H1 (cell line): ENCODE measurements at regions not wholly inside any gene's neighbourhood (a gene's known extent, or its start where the extent isn't known, plus 50 kb on each side); places are given as distances from the start of the nearest gene placed in this dataset.

Experiments
- CTCF ChIA-PET: fragments of 300-600 bp; sonication (Branson Sonifier 250); formaldehyde crosslinking; loops from one replicate; lab custom pipeline; 2021; ENCODE audit not compliant: partially characterized antibody; lab: Charles Lee
- POLR2A ChIA-PET: fragments of 300-600 bp; sonication (Branson Sonifier 250); formaldehyde crosslinking; loops from one replicate; lab custom pipeline; 2021; ENCODE audit warnings: inconsistent platforms; ENCODE audit not compliant: partially characterized antibody; lab: Charles Lee
- DNase-seq, 2 experiments: peaks; one replicate each; pipeline versions ENCODE4 v3.0.0 to v3.0.0-alpha.2; 2010 to 2022; ENCODE audit warnings: low spot score in 2 of 2, low read depth in 1 of 2, mixed read lengths in 1 of 2
- FAIRE-seq: peaks from 2 replicates; lab custom pipeline; 2011; peaks lifted over from hg19 to GRCh38; lab: Jason Lieb, UNC
- H2AFZ ChIP-seq: 2 replicates; pipeline ENCODE4 v1.8.1; 2012; ENCODE audit warnings: low read length, inconsistent platforms
- H2AK5ac ChIP-seq: 2 replicates; pipeline ENCODE4 v1.6.1; 2013; ENCODE audit warnings: low read depth, low read length
- H2BK120ac ChIP-seq: replicated peaks from 2 replicates; pipeline ENCODE3; 2013; ENCODE audit warnings: low read depth, low read length, inconsistent platforms
- H2BK12ac ChIP-seq: 2 replicates; pipeline ENCODE4 v1.6.1; 2013; ENCODE audit warnings: low read depth, low read length
- H2BK15ac ChIP-seq: 2 replicates; pipeline ENCODE4 v1.6.1; 2013; ENCODE audit warnings: low read length
- H2BK20ac ChIP-seq: 2 replicates; pipeline ENCODE4 v1.6.1; 2013; ENCODE audit warnings: low read length
- H2BK5ac ChIP-seq: 2 replicates; pipeline ENCODE4 v1.6.1; 2013; ENCODE audit warnings: low read depth, low read length
- H3K14ac ChIP-seq: 2 replicates; pipeline ENCODE4 v1.6.1; 2013; ENCODE audit warnings: inconsistent platforms; ENCODE audit not compliant: insufficient read length
- H3K18ac ChIP-seq: 2 replicates; pipeline ENCODE4 v1.6.1; 2013; ENCODE audit warnings: low read length; ENCODE audit errors: extremely low read depth
- H3K23ac ChIP-seq: 2 replicates; pipeline ENCODE4 v1.6.1; 2013; ENCODE audit warnings: inconsistent platforms; ENCODE audit not compliant: insufficient read length
- H3K23me2 ChIP-seq: 2 replicates; pipeline ENCODE4 v1.6.1; 2013; ENCODE audit warnings: low read depth, low read length
- H3K27ac ChIP-seq: 2 replicates; pipeline ENCODE4 v1.6.1; 2011; ENCODE audit warnings: low read depth, low read length, inconsistent platforms
- H3K27me3 ChIP-seq, 4 experiments: replicated peaks in 1 of 4; 1 replicate in 1 of 4; 2 replicates in 3 of 4; pipeline versions ENCODE4 v1.6.1 to v1.8.1; 2011 to 2013; ENCODE audit warnings: low read length in 3 of 4, mild to moderate bottlenecking in 3 of 4, inconsistent platforms in 2 of 4, mixed read lengths in 2 of 4, moderate library complexity in 1 of 4; ENCODE audit not compliant: control insufficient read depth in 3 of 4, insufficient read depth in 3 of 4; ENCODE audit errors: extremely low read depth in 1 of 4
- H3K36me3 ChIP-seq, 4 experiments: 2 replicates each; pipeline versions ENCODE4 v1.6.1 to v1.8.1; 2011 to 2013; ENCODE audit warnings: mild to moderate bottlenecking in 4 of 4, low read length in 3 of 4, moderate library complexity in 2 of 4, control low read depth in 1 of 4, inconsistent platforms in 1 of 4; ENCODE audit not compliant: insufficient read depth in 4 of 4, control insufficient read depth in 2 of 4
- H3K4ac ChIP-seq: replicated peaks from 2 replicates; pipeline ENCODE3; 2013; ENCODE audit warnings: low read length, low read depth, mixed read lengths, inconsistent platforms; ENCODE audit not compliant: insufficient read length
- H3K4me1 ChIP-seq, 4 experiments: replicated peaks in 1 of 4; 1 replicate in 1 of 4; 2 replicates in 3 of 4; pipeline versions ENCODE4 v1.6.1 to v1.8.1; 2011 to 2013; ENCODE audit warnings: low read length in 3 of 4, inconsistent platforms in 2 of 4, mixed read lengths in 1 of 4; ENCODE audit not compliant: insufficient read depth in 4 of 4, control insufficient read depth in 3 of 4
- H3K4me2 ChIP-seq, 2 experiments: 2 replicates each; pipeline versions ENCODE4 v1.6.1 to v1.8.1; 2011 to 2013; ENCODE audit warnings: low read depth in 2 of 2, low read length in 2 of 2, control low read depth in 1 of 2, inconsistent platforms in 1 of 2, mild to moderate bottlenecking in 1 of 2; ENCODE audit not compliant: insufficient read depth in 1 of 2
- H3K4me3 ChIP-seq, 4 experiments: fragments of 200-600, 300-600 bp in 1 of 4; sonication (generic), shearing (Covaris generic), sonication (Bioruptor Twin) in 1 of 4; 2 replicates each; pipeline versions ENCODE4 v1.5.1 to v1.8.1; 2011 to 2016; ENCODE audit warnings: low read length in 4 of 4, low read depth in 3 of 4, control low read depth in 2 of 4, inconsistent platforms in 2 of 4, mild to moderate bottlenecking in 2 of 4, mixed read lengths in 1 of 4, moderate library complexity in 1 of 4; ENCODE audit not compliant: insufficient read depth in 2 of 4; ENCODE audit errors: extremely low read depth in 1 of 4
- H3K56ac ChIP-seq: replicated peaks from 2 replicates; pipeline ENCODE3; 2013; ENCODE audit warnings: low read depth, mild to moderate bottlenecking, mixed read lengths, low read length, inconsistent platforms; ENCODE audit not compliant: insufficient read length
- H3K79me1 ChIP-seq: 2 replicates; pipeline ENCODE4 v1.6.1; 2013; ENCODE audit warnings: low read depth, low read length, control low read depth
- H3K79me2 ChIP-seq, 2 experiments: 2 replicates each; pipeline versions ENCODE4 v1.6.1 to v1.8.1; 2012 to 2013; ENCODE audit warnings: low read length in 2 of 2, mild to moderate bottlenecking in 2 of 2, inconsistent platforms in 1 of 2; ENCODE audit not compliant: insufficient read depth in 2 of 2, control insufficient read depth in 1 of 2
- H3K9ac ChIP-seq, 4 experiments: replicated peaks in 1 of 4; 1 replicate in 1 of 4; 2 replicates in 3 of 4; pipeline versions ENCODE4 v1.6.1 to v1.8.1; 2011 to 2013; ENCODE audit warnings: low read depth in 3 of 4, low read length in 3 of 4, control low read depth in 2 of 4, mild to moderate bottlenecking in 2 of 4, moderate library complexity in 2 of 4, inconsistent platforms in 1 of 4; ENCODE audit errors: extremely low read depth in 1 of 4
- H3K9me3 ChIP-seq, 2 experiments: 2 replicates each; pipeline versions ENCODE4 v1.6.1 to v1.8.1; 2012 to 2013; ENCODE audit warnings: mild to moderate bottlenecking in 2 of 2, moderate library complexity in 2 of 2, control low read depth in 1 of 2, inconsistent platforms in 1 of 2, low read depth in 1 of 2, low read length in 1 of 2, mixed read lengths in 1 of 2; ENCODE audit not compliant: insufficient read depth in 2 of 2
- H4K20me1 ChIP-seq, 2 experiments: replicated peaks in 1 of 2; 2 replicates each; pipeline versions ENCODE3 to v1.8.1; 2011 to 2013; ENCODE audit warnings: inconsistent platforms in 2 of 2, low read length in 2 of 2, mild to moderate bottlenecking in 1 of 2; ENCODE audit not compliant: insufficient read depth in 2 of 2, control insufficient read depth in 1 of 2
- H4K5ac ChIP-seq: 2 replicates; pipeline ENCODE4 v1.6.1; 2013; ENCODE audit warnings: low read length, low read depth, mixed read lengths, inconsistent platforms; ENCODE audit not compliant: insufficient read length
- H4K8ac ChIP-seq: 2 replicates; pipeline ENCODE4 v1.8.0; 2013; ENCODE audit warnings: mild to moderate bottlenecking, moderate library complexity, low read length, inconsistent platforms; ENCODE audit not compliant: insufficient read depth; ENCODE audit errors: extremely low read depth
- H4K91ac ChIP-seq: replicated peaks from 2 replicates; pipeline ENCODE3; 2013; ENCODE audit warnings: low read length, mixed read lengths, inconsistent platforms; ENCODE audit not compliant: insufficient read length
- JUN ChIP-seq: IDR thresholded peaks from 2 replicates; pipeline ENCODE4 v1.6.1; 2011; ENCODE audit warnings: low read depth, mild to moderate bottlenecking, improper control_type of control experiment, low read length
- NRF1 ChIP-seq: IDR thresholded peaks from 2 replicates; pipeline ENCODE4 v1.6.1; 2011; ENCODE audit warnings: mild to moderate bottlenecking, low read depth, low read length, improper control_type of control experiment
- RBBP5 ChIP-seq: IDR thresholded peaks from 2 replicates; pipeline ENCODE4 v1.7.1; 2012; ENCODE audit warnings: low read depth, mild to moderate bottlenecking, inconsistent platforms, low read length, moderate library complexity, borderline replicate concordance
- SAP30 ChIP-seq: fragments of 300-600 bp; sonication (generic); IDR thresholded peaks from 2 replicates; pipeline ENCODE4 v1.7.1; 2012; ENCODE audit warnings: low read length, moderate library complexity, mild to moderate bottlenecking, inconsistent platforms; ENCODE audit not compliant: insufficient read depth, insufficient replicate concordance
- TEAD4 ChIP-seq: IDR thresholded peaks from 2 replicates; pipeline ENCODE4 v1.6.1; 2012; ENCODE audit warnings: low read depth, low read length, inconsistent platforms, mixed read lengths
- ZNF274 ChIP-seq: IDR thresholded peaks from 2 replicates; pipeline ENCODE4 v1.7.0; 2012; ENCODE audit warnings: low read length, borderline replicate concordance; ENCODE audit errors: extremely low read depth
- WGBS, 2 experiments: shearing (Covaris generic) in 1 of 2; methylation state at CpG; one replicate each; pipeline versions ENCODE4 v1.1.6 to v1.1.7; 2013 to 2015; ENCODE audit warnings: low lambda C conversion rate in 2 of 2, mixed read lengths in 2 of 2, inconsistent platforms in 1 of 2, low coverage in 1 of 2, missing lambda C conversion rate in 1 of 2; ENCODE audit not compliant: insufficient replicate concordance in 2 of 2, insufficient coverage in 1 of 2, insufficient read length in 1 of 2; ENCODE audit errors: extremely low coverage in 1 of 2, missing lambda C conversion rate in 1 of 2; 5-methylcytosine and 5-hydroxymethylcytosine counted together

GRCh38 chr2:7844414-7844965, 837.4 kb upstream of the ID2 start:
- Histone ChIP-seq H2BK120ac (no peak overlapping the region), H2AK5ac (no peak overlapping the region), H2BK15ac (no peak overlapping the region), H4K91ac (no peak overlapping the region), H2BK12ac (no peak overlapping the region), H3K36me3 (no peaks in the 10 kb centered on the region), H3K27me3 (no peaks in the 10 kb centered on the region), H3K27ac (no peak overlapping the region), H3K4me3 (no peak overlapping the region), H3K4me2 (no peak overlapping the region), H3K56ac (no peak overlapping the region), H4K5ac (no peak overlapping the region), H3K4me1 (no peaks in the 10 kb centered on the region), H3K4ac (no peak overlapping the region), H3K18ac (no peak overlapping the region), H2BK20ac (no peak overlapping the region), H4K20me1 (no peaks in the 10 kb centered on the region), H2BK5ac (no peak overlapping the region), H3K9ac (no peak overlapping the region), H3K79me2 (no peaks in the 10 kb centered on the region), H4K8ac (no peak overlapping the region), H3K9me3 (peaks cover 9 to 10% of the 10 kb centered on the region in 2 experiments), H3K23me2 (no peaks in the 10 kb centered on the region), H3K79me1 (no peaks in the 10 kb centered on the region), H2AFZ (peak overlapping the region; percentile 76; the same call in 1 of the 2 replicates), H3K23ac (no peak overlapping the region), H3K14ac (no peak overlapping the region)
- TF ChIP-seq NRF1 (no peak), RBBP5 (no peak), TEAD4 (no peak), JUN (no peak), ZNF274 (no peak), SAP30 (no peak)
- no peak for DNase-seq
- POLR2A ChIA-PET: no interaction called here
- 87% methylated on average over 9 of the region's 9 CpGs; no CpG with 5 or more reads in 1 of the 2 experiments for WGBS, 2 experiments
- no peak for FAIRE-seq
- CTCF ChIA-PET: interaction anchor here (0.8 to 1.3 kb wide), 2 partner anchors 9 to 172 kb away, joined by 3 read pairs; no protein-coding TSS in a partner anchor
